ENCODE measurements at regions not wholly inside any gene's neighbourhood (a gene's known extent, or its start where the extent isn't known, plus 50 kb on each side); places are given as distances from the start of the nearest gene placed in this dataset.

DNA sequence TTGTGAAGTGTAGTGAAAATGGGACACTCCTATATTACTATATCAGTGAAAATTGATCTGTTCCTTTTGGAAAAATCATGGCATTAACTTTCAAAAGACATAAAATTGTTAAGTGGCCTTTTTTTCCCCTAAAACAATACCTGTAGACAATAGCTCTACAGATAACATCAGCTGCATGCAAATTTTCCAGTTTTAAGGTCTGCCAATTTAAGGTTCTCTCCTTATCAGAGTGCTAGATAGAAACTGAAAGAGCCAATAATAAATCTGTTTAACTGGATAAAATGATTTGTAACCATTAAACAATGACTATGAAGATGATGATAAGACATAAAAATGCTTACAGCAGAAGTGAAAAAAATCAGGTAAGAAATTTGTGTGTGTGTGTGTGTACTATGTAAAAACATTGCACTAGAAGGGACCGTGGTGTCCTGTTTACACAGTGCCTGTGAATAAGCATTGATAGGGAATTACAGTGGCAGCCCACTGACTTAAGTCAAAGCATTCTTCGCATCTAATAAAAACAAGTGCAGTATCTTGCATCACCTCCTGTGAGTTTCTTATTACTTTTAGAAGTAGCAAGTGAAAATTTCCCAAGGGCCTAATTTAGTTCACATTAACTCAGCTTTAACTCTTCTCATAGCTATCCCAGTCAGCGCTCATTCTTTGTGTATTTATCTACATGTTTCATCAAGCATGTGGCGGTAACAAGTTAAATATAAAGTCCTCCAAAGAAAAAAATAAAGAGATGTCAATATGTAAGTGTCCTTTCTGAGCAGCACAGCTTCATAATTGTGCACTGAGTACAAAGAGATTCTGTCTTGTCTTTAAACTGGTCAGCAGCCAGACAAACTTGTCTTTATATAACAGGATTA lies 261.9 kb downstream of the ARL4A start:
- TF ChIP-seq CTCF (IDR thresholded peaks at IDR 0.05; ENCODE audit: low read depth, low read length, missing input control): no peak
- no peak for TF ChIP-seq JUND (IDR thresholded peaks at IDR 0.05)
- TF ChIP-seq SP1 (IDR thresholded peaks at IDR 0.05): no peak
- no peak for TF ChIP-seq TAF1 (conservative IDR thresholded peaks at IDR 0.05)
- TF ChIP-seq, protein P1, sequence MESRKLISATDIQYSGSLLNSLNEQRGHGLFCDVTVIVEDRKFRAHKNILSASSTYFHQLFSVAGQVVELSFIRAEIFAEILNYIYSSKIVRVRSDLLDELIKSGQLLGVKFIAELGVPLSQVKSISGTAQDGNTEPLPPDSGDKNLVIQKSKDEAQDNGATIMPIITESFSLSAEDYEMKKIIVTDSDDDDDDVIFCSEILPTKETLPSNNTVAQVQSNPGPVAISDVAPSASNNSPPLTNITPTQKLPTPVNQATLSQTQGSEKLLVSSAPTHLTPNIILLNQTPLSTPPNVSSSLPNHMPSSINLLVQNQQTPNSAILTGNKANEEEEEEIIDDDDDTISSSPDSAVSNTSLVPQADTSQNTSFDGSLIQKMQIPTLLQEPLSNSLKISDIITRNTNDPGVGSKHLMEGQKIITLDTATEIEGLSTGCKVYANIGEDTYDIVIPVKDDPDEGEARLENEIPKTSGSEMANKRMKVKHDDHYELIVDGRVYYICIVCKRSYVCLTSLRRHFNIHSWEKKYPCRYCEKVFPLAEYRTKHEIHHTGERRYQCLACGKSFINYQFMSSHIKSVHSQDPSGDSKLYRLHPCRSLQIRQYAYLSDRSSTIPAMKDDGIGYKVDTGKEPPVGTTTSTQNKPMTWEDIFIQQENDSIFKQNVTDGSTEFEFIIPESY (IDR thresholded peaks at IDR 0.05): no peak
- TF ChIP-seq HNF4A (conservative IDR thresholded peaks at IDR 0.05): no peak
- TF ChIP-seq, protein P2, sequence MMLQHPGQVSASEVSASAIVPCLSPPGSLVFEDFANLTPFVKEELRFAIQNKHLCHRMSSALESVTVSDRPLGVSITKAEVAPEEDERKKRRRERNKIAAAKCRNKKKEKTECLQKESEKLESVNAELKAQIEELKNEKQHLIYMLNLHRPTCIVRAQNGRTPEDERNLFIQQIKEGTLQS (IDR thresholded peaks at IDR 0.05): no peak
- no peak for TF ChIP-seq RAD21 (IDR thresholded peaks at IDR 0.05)

Measured in liver (tissue), 3 donors.